GM19455 (cell line): ENCODE measurements at regions not wholly inside any gene's neighbourhood (a gene's known extent, or its start where the extent isn't known, plus 50 kb on each side); places are given as distances from the start of the nearest gene placed in this dataset.
"Not testable (repeated sequence)": the region's sequence is repeated elsewhere in the genome, so short reads cannot be mapped to it uniquely, and the experiment has no call there.

Source experiments
- ATAC-seq: cut with Tn5 transposase; IDR thresholded peaks from one replicate; pipeline ENCODE4 v1.9.1; 2021; ENCODE audit not compliant: unreplicated experiment

- peak; percentile 71 for ATAC-seq
Measured at GRCh38 chr1:206256935-206257334, 53.6 kb downstream of the SRGAP2 start.

GRCh38 chr1:206261473-206261872, 58.1 kb downstream of the SRGAP2 start:
- not testable (repeated sequence) for ATAC-seq

GRCh38 chr1:206262424-206262823, 59.1 kb downstream of the SRGAP2 start:
- not testable (repeated sequence) for ATAC-seq

DNA sequence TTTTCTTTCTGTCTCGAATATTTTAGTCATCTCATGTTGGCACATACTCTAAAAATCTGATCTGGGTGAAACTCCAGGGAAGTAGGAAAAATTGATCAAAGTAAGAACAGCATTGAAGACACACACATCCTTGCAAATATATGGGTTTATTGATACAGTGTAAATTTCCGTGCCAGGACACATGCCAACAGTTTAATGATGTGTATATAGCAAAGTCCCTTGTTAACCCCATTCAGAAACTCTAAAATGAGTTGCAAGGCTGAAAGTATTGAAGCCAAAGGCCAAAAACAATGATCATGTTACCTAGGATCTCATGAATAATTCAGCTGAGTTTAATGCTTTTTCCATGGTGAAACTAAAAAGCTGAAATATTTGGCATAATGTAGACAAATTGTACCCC, 61.6 kb downstream of the SRGAP2 start:
- ATAC-seq, result not testable (repeated sequence)

- ATAC-seq, result not testable (repeated sequence)
Measured at GRCh38 chr1:206271153-206271552, 67.8 kb downstream of the SRGAP2 start.

DNA sequence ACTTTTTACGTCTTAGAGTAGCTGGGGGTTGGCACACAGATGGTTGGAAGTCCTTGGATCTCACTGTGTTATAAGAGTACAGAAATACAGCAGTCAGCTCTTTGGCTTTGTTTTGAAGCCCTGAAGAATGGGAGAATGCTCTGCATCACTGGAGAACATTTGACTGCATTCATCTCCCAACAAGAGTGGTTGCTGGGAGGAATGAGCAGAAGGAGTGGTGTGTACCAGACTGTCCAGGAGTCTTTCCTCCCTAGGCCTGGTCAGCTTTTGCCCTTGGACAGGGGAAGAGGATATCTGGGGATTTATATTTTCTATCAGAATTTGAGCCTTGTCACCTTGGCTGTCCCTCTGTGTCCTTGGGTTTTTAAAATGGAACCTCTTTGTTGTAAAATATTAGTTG, 69.8 kb downstream of the SRGAP2 start:
- ATAC-seq, result not testable (repeated sequence)

DNA sequence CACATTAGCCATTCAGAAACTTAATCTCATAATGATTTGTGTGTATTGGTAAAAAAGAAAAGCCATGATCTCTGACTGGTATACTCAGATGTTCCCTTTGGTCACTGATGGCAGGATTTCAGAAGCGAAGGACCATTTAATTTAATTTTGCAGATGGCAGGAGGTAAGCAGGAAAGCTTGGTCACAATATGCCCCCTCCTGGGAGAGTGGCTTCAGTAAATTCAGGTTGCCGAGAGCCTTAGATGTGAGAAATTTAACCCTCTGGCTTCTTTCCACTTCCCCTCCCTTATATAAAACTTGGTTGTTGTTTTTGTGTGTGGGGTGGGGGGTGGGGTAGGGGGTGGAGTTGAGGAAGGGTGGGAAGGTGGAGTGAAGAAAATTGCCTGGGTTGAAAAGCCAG, 72.8 kb downstream of the SRGAP2 start:
- ATAC-seq, result not testable (repeated sequence)

DNA sequence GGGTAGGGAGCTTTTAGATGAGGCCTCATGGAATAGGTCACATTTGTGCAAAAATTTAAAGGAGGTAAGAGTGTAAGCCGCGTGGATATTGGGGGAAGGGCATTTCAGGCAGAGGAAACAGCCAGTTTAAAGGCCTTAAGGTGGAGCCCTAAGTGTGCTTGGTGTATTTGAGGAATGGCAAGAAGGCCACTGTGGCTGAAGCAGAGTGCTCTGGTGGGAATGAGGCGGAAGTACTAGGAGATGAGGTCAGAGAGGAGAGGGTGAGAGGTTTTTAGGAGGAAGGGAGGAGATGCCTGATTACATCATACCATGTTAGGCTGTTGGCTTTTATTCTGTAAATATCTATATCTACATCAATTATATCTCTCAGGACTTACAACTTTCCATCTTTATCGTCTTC, 75.3 kb downstream of the SRGAP2 start:
- ATAC-seq, result not testable (repeated sequence)

- not testable (repeated sequence) for ATAC-seq
Measured at GRCh38 chr1:206280683-206281082, 77.3 kb downstream of the SRGAP2 start.

GRCh38 chr1:206281912-206282654, 78.7 kb downstream of the SRGAP2 start:
- ATAC-seq, result not testable (repeated sequence)

DNA sequence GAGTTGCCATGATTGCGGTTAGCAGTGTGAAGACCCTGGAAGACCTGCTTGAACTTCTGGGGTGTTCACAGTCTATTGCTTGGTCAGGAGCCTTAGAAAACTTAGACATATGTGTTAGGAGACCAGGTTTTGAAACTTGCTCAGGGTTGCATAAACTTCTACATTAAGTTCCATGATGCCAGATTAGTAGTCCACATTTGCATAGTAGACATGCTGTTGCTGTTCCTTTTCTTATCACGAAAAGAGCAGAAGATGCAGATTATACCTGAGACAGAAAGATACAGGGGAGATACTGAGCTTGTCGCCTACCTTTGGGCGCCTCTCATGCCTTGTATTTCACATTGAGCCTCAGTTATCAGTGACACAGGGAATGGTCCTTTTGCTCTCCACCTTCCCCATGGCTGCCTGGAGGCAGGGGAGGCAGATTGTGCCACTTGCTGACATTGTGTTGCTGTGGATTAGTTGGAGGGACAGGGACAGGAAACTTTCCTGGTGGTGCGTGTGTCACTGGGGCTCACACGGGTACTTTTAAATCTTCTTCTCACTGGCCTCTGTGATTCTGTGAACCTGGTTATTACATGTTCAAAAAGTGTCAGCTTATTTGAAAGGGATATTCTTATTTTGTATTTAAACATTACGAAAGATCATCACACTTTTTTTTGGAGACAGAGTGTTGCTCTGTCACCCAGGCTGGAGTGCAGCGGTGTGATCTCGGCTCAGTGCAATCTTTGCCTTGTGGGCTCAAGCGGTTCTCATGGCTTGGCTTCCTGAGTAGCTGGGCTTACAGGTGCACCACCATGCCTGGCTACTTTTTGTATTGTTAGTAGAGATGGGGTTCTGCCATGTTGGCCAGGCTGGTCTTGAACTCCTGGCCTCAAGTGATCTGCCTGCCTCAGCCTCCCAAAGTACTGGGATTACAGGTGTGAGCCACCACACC, 82.0 kb downstream of the SRGAP2 start:
- not testable (repeated sequence) for ATAC-seq

DNA sequence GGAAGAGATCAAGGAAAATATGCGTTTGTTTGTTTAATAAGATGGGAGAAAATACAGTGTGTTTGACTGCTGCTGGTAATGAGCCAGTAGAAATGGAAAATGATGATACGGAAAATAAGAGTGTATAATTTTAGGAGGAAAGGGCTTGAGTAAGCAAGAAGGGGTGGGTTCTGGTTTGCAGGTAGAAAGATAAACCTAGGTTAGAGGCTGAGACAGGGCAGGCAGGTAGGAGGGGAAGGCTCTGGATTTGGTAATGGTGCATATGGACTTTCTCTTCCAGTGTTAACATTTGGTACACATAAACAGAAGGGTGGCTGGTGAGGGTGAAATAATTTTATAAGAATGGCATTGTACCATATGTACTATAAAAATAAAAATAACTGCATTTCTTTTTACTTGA, 84.4 kb downstream of the SRGAP2 start:
- not testable (repeated sequence) for ATAC-seq

DNA sequence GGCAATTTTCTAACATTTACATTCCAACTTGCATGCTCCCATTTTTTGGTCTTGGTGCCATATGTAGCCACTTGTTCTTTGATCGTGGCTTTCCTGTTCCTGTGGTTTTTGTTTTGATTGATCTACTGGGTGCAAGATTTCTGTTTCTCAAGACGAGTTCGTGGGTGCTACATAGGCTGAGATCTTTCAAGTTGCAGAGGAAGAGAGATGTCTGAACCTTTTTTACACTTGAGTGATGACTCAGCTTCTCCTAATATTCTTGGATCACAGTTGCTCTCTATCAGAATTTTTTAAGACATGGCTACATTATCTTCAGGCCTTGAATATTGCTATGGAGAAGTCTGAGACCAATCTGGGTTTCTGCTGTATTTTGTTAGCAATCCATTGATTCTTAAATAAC, 85.1 kb downstream of the SRGAP2 start:
- not testable (repeated sequence) for ATAC-seq

- not testable (repeated sequence) for ATAC-seq
Measured at GRCh38 chr1:206297145-206298031, 94.0 kb downstream of the SRGAP2 start.

DNA sequence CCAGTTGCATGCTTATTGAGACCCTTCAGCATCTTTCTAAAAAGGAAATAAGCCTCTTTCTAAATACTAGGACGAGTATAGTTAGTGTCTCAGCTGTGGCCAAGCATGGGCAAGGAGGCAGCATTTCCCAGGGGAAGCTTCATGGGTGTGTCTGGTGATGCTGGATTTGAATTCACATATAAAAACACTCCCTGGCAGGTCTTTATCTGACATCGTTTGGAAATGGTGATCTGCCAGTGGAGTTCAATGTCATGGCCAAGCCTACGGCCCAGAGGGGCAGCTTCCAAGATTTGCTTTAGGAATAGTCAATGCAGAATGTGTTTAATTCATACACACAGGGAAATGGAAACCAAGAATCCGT, 94.7 kb downstream of the SRGAP2 start:
- not testable (repeated sequence) for ATAC-seq

- not testable (repeated sequence) for ATAC-seq
Measured at GRCh38 chr1:206299181-206299791, 95.9 kb downstream of the SRGAP2 start.

DNA sequence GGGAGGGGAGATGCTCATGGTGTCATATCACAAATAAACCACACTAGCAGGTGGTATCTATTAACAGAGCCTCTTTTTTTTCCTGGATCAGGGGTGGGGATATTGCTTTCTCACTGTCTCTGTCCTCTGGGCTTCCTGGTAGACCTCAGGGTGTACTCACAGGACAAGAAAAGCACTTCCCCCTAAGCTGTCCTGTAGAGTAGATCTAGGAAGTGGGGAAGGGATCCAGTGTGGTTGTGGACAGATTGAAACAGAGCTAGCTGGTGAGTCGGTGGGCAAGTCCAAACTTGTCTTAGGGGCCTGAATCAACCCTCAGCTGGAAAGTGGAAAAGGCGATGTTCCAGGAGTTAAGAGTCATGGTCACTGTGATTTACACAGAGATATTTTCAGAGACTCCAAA, 96.6 kb downstream of the SRGAP2 start:
- not testable (repeated sequence) for ATAC-seq

DNA sequence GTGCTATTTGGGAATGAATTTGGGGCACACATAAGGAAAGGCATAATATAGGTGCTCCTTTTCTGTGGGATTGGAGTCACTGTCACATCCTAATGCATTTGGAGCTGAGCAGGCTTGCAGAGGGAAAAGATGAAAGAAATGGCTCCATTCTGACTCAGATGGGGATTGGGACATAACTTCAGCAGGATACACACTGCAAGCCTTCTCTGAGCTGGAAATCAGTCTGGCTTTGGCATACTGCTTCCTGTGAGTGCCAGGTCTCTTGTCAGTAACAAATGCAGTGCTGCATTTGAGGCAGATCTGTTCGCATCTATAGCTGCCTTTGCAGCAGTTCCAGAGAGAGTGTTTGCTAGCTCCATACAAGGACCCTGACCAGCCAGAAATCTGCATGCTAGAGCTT, 98.7 kb downstream of the SRGAP2 start:
- ATAC-seq, result not testable (repeated sequence)

DNA sequence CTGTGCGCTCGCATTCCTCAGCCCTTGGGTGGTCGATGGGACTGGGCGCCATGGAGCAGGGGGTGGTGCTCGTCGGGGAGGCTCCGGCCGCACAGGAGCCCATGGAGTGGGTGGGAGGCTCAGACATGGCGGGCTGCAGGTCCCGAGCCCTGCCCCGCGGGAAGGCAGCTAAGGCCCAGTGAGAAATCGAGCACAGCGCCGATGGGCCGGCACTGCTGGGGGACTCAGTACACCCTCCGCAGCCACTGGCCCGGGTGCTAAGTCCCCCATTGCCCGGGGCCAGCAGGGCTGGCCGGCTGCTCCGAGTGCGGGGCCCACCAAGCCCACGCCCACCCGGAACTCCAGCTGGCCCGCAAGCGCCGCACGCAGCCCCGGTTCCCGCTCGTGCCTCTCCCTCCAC, 104.1 kb downstream of the SRGAP2 start:
- not testable (repeated sequence) for ATAC-seq

GRCh38 chr1:206310948-206311347, 107.6 kb downstream of the SRGAP2 start:
- ATAC-seq, result not testable (repeated sequence)
